OCI-LY1 (cell line): ENCODE measurements at regions not wholly inside any gene's neighbourhood (a gene's known extent, or its start where the extent isn't known, plus 50 kb on each side); places are given as distances from the start of the nearest gene placed in this dataset.

ENCODE experiments used
- EZH2 ChIP-seq: fragments of 200-600 bp; sonication (generic), shearing (Covaris generic); IDR thresholded peaks from 2 replicates; pipeline ENCODE4 v1.8.0; 2017; ENCODE audit warnings: borderline replicate concordance, mixed run types, mild to moderate bottlenecking, antibody characterized with exemption, low read length, moderate library complexity, mixed read lengths
- TF ChIP-seq, protein P1 (sequence below): fragments of 200-600 bp; sonication (generic), shearing (Covaris generic); IDR thresholded peaks from 2 replicates; pipeline ENCODE4 v1.5.1; 2017; ENCODE audit warnings: mild to moderate bottlenecking, antibody characterized with exemption, low read length, moderate library complexity, mixed read lengths

GRCh38 chr13:64283926-64284325 is 2868.3 kb upstream of the PCDH20 start:
- TF ChIP-seq, protein P1, sequence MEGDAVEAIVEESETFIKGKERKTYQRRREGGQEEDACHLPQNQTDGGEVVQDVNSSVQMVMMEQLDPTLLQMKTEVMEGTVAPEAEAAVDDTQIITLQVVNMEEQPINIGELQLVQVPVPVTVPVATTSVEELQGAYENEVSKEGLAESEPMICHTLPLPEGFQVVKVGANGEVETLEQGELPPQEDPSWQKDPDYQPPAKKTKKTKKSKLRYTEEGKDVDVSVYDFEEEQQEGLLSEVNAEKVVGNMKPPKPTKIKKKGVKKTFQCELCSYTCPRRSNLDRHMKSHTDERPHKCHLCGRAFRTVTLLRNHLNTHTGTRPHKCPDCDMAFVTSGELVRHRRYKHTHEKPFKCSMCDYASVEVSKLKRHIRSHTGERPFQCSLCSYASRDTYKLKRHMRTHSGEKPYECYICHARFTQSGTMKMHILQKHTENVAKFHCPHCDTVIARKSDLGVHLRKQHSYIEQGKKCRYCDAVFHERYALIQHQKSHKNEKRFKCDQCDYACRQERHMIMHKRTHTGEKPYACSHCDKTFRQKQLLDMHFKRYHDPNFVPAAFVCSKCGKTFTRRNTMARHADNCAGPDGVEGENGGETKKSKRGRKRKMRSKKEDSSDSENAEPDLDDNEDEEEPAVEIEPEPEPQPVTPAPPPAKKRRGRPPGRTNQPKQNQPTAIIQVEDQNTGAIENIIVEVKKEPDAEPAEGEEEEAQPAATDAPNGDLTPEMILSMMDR: no peak
- TF ChIP-seq EZH2: no peak
